Ovary (tissue), 7 donors: ENCODE measurements at regions not wholly inside any gene's neighbourhood (a gene's known extent, or its start where the extent isn't known, plus 50 kb on each side); places are given as distances from the start of the nearest gene placed in this dataset.

Source experiments
- DNase-seq, 5 donors: peaks; one replicate each; pipeline ENCODE4 v3.0.0-alpha.2; 2019 to 2020
- H3K27ac ChIP-seq, 2 donors: fragments of 200-600 bp; one replicate each; pipeline versions ENCODE4 v1.5.1 to v1.8.0; 2019 to 2022
- H3K27me3 ChIP-seq: fragments of 200-600 bp; one replicate; pipeline ENCODE4 v1.8.0; 2022
- H3K36me3 ChIP-seq: fragments of 200-600 bp; sonication (generic); one replicate; pipeline ENCODE4 v1.5.1; 2019
- H3K4me1 ChIP-seq: one replicate; pipeline ENCODE4 v1.8.1; 2013; ENCODE audit warnings: mild to moderate bottlenecking, moderate library complexity; ENCODE audit not compliant: insufficient read depth
- H3K4me3 ChIP-seq: fragments of 200-600 bp; sonication (generic); one replicate; pipeline ENCODE4 v1.5.1; 2017
- H3K9me3 ChIP-seq, 2 donors: fragments of 200-600 bp in 1 of 2; sonication (generic) in 1 of 2; one replicate each; pipeline versions ENCODE4 v1.5.1 to v1.8.1; 2013 to 2019; ENCODE audit warnings: mild to moderate bottlenecking in 1 of 2, moderate library complexity in 1 of 2
- CTCF ChIP-seq, 3 donors: fragments of 450-650 bp in 2 of 3; fragments of 200-600 bp in 1 of 3; IDR thresholded peaks; one replicate each; pipeline versions ENCODE4 v1.5.1 to v1.8.0; 2016 to 2022; ENCODE audit warnings: antibody characterized with exemption in 3 of 3, mild to moderate bottlenecking in 1 of 3
- EP300 ChIP-seq: sonication (generic); formaldehyde crosslinking; IDR thresholded peaks from one replicate; pipeline ENCODE4 v1.6.1; 2017; ENCODE audit warnings: antibody characterized with exemption
- POLR2A ChIP-seq: fragments of 450-650 bp; IDR thresholded peaks from one replicate; pipeline ENCODE4 v1.6.1; 2017; ENCODE audit warnings: antibody characterized with exemption, mild to moderate bottlenecking, moderate library complexity
- WGBS, 3 donors: extraction: QIAGEN DNeasy Blood & Tissue Kit in 1 of 3; methylation state at CpG; one replicate each; pipeline versions ENCODE4 v1.1.5 to v1.1.7; 2013 to 2017; 5-methylcytosine and 5-hydroxymethylcytosine counted together
- intact Hi-C, 4 donors: fragments of 100-400 bp; cut with DNase I; formaldehyde crosslinking; loops; one replicate each; pipeline versions ENCODE4 v1.11.0 to v1.15.1; 2022 to 2023
- donor health status: DM: no; HTN: no; CAD: no; lungs with moderate emphysema.
- donor health status: DM: no; HTN: no; CAD: no.
- donor health status: Bipolar disorder and iron deficiency.
- donor health status: DM: no; HTN: no; CAD: no.
- donor health status: DM: yes; HTN: yes; CAD: no.

- H3K36me3 ChIP-seq: no peaks in the 10 kb centered on the region
- no peaks in the 10 kb centered on the region for H3K4me1 ChIP-seq
- H3K27me3 ChIP-seq: no peaks in the 10 kb centered on the region
- H3K4me3 ChIP-seq: no peak overlapping the region
- H3K9me3 ChIP-seq: no peaks in the 10 kb centered on the region
- WGBS, 3 donors: 53 to 61% (median 57%) methylated on average over 2 of the region's 2 CpGs
- no peak overlapping the region for H3K27ac ChIP-seq
- TF ChIP-seq CTCF (IDR thresholded peaks at IDR 0.05) (no peak), POLR2A (no peak), EP300 (no peak)
- no peak for DNase-seq
- intact Hi-C loops: no loop called here
Measured at GRCh38 chr13:106225126-106225525, 310.3 kb downstream of the EFNB2 start.

- Histone ChIP-seq H3K4me1 (no peaks in the 10 kb centered on the region), H3K27me3 (no peaks in the 10 kb centered on the region), H3K9me3 (no peaks in the 10 kb centered on the region), H3K36me3 (no peaks in the 10 kb centered on the region), H3K4me3 (no peak overlapping the region), H3K27ac (no peak overlapping the region)
- 86 to 88% (median 87%) methylated on average over 3 of the region's 3 CpGs for WGBS, 3 donors
- TF ChIP-seq CTCF (IDR thresholded peaks at IDR 0.05) (no peak), EP300 (no peak), POLR2A (no peak)
- intact Hi-C loops: no loop called here
- DNase-seq: no peak
Measured at GRCh38 chr13:106220211-106220610, 315.3 kb downstream of the EFNB2 start.

- Histone ChIP-seq H3K27me3 (no peaks in the 10 kb centered on the region), H3K36me3 (no peaks in the 10 kb centered on the region), H3K27ac (no peak overlapping the region), H3K4me1 (no peaks in the 10 kb centered on the region), H3K9me3 (no peaks in the 10 kb centered on the region), H3K4me3 (no peak overlapping the region)
- TF ChIP-seq POLR2A (no peak), CTCF (IDR thresholded peaks at IDR 0.05) (no peak), EP300 (no peak)
- DNase-seq: no peak
- intact Hi-C loops: no loop called here
- 90 to 95% (median 91%) methylated on average over 18 of the region's 18 CpGs for WGBS, 3 donors
Measured at GRCh38 chr13:106213028-106213757, 322.3 kb downstream of the EFNB2 start.

GRCh38 chr13:106212386-106213010, 323.0 kb downstream of the EFNB2 start:
- WGBS, 3 donors: 63 to 71% (median 66%) methylated on average over 3 of the region's 3 CpGs
- Histone ChIP-seq H3K27me3 (no peaks in the 10 kb centered on the region), H3K9me3 (no peaks in the 10 kb centered on the region), H3K36me3 (no peaks in the 10 kb centered on the region), H3K27ac (no peak overlapping the region), H3K4me1 (no peaks in the 10 kb centered on the region), H3K4me3 (no peak overlapping the region)
- no peak for DNase-seq
- TF ChIP-seq POLR2A (no peak), EP300 (no peak), CTCF (IDR thresholded peaks at IDR 0.05) (no peak)
- intact Hi-C loops: no loop called here
